Peyer's patch (tissue), 4 donors: ENCODE measurements at regions not wholly inside any gene's neighbourhood (a gene's known extent, or its start where the extent isn't known, plus 50 kb on each side); places are given as distances from the start of the nearest gene placed in this dataset.

Experiments used
- DNase-seq, 3 donors: peaks; one replicate each; pipeline ENCODE4 v3.0.0-alpha.2; 2017 to 2019
- H3K27ac ChIP-seq, 4 donors: fragments of 200-600 bp; sonication (generic); one replicate each; pipeline ENCODE4 v1.5.1; 2016 to 2019
- H3K27me3 ChIP-seq, 2 donors: fragments of 200-600 bp; sonication (generic); one replicate each; pipeline ENCODE4 v1.5.1; 2019
- H3K36me3 ChIP-seq, 3 donors: fragments of 200-600 bp; sonication (generic); one replicate each; pipeline ENCODE4 v1.5.1; 2016 to 2019
- H3K4me1 ChIP-seq, 4 donors: fragments of 200-600 bp; sonication (generic); one replicate each; pipeline ENCODE4 v1.5.1; 2016 to 2019
- H3K4me3 ChIP-seq, 4 donors: fragments of 200-600 bp; sonication (generic); 1 replicate in 3 of 4; 2 replicates in 1 of 4; pipeline ENCODE4 v1.5.1; 2016 to 2019; ENCODE audit warnings: mild to moderate bottlenecking in 1 of 4
- H3K9me3 ChIP-seq, 4 donors: fragments of 200-600 bp; sonication (generic); one replicate each; pipeline ENCODE4 v1.5.1; 2016 to 2019; ENCODE audit warnings: mild to moderate bottlenecking in 1 of 4
- POLR2A ChIP-seq, 2 donors: fragments of 450-650 bp; IDR thresholded peaks; one replicate each; pipeline ENCODE4 v1.5.1; 2017; ENCODE audit warnings: antibody characterized with exemption in 2 of 2, mild to moderate bottlenecking in 2 of 2, moderate library complexity in 2 of 2
- TF ChIP-seq, protein P1 (sequence below), 6 experiments: fragments of 450-650 bp in 4 of 6; fragments of 200-600 bp in 2 of 6; sonication (generic) in 1 of 6; IDR thresholded peaks; one replicate each; pipeline ENCODE4 v1.5.1; 2017 to 2019; ENCODE audit warnings: antibody characterized with exemption in 6 of 6, mild to moderate bottlenecking in 3 of 6, moderate library complexity in 1 of 6

DNA sequence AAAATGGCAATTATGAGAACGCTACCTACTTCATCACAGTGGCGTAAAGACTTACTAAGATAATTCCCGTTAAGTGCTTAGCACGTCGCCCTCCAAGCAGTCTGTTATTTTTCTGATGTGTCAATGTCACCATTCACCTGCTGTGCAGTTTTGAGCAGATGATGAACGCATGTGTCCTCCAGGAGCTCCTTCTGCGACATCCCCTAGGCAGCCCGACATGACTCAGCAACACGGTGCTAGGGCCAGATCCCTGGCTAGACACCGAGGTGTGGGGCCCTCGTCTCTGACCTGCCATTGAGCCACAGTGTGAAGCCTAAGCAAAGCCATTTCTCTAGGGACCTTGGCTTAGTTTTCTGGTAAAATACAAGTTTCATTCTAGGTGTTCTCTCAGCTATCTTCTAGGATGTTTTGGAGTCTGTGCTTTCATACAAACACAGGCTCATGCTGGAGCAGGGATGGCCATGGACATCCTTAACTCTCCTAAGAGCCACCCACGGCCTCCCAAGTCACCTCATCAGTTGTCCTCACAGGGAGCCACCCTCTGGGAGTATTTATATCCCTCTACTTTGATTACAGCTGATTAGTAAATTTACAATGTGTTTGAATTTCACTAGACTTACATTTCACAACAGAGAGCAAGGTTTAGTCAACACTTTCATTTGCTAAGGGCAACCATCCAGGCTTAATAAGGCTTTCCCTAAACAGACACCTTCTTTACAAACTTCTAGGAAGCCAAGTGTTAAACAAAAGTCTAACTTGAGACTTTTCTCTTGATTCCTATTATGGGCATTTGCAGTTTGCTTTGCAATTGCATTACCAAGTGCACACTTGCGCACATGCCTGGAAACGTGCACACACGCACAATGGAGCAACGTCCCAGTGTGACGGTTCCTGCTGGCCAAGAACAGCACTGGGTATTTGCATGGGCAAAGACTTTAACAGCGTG, 376.8 kb upstream of the ID2 start:
- Histone ChIP-seq H3K36me3 (no peaks in the 10 kb centered on the region), H3K4me3 (no peak overlapping the region), H3K4me1 (peaks cover 0 to 15% (median 6%) of the 10 kb centered on the region in 4 donors), H3K27me3 (no peaks in the 10 kb centered on the region), H3K9me3 (no peaks in the 10 kb centered on the region), H3K27ac (no peak overlapping the region)
- no peak for DNase-seq
- TF ChIP-seq POLR2A (IDR thresholded peaks at IDR 0.05) = no peak
- TF ChIP-seq, protein P1, sequence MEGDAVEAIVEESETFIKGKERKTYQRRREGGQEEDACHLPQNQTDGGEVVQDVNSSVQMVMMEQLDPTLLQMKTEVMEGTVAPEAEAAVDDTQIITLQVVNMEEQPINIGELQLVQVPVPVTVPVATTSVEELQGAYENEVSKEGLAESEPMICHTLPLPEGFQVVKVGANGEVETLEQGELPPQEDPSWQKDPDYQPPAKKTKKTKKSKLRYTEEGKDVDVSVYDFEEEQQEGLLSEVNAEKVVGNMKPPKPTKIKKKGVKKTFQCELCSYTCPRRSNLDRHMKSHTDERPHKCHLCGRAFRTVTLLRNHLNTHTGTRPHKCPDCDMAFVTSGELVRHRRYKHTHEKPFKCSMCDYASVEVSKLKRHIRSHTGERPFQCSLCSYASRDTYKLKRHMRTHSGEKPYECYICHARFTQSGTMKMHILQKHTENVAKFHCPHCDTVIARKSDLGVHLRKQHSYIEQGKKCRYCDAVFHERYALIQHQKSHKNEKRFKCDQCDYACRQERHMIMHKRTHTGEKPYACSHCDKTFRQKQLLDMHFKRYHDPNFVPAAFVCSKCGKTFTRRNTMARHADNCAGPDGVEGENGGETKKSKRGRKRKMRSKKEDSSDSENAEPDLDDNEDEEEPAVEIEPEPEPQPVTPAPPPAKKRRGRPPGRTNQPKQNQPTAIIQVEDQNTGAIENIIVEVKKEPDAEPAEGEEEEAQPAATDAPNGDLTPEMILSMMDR (IDR thresholded peaks at IDR 0.05) = no peak

DNA sequence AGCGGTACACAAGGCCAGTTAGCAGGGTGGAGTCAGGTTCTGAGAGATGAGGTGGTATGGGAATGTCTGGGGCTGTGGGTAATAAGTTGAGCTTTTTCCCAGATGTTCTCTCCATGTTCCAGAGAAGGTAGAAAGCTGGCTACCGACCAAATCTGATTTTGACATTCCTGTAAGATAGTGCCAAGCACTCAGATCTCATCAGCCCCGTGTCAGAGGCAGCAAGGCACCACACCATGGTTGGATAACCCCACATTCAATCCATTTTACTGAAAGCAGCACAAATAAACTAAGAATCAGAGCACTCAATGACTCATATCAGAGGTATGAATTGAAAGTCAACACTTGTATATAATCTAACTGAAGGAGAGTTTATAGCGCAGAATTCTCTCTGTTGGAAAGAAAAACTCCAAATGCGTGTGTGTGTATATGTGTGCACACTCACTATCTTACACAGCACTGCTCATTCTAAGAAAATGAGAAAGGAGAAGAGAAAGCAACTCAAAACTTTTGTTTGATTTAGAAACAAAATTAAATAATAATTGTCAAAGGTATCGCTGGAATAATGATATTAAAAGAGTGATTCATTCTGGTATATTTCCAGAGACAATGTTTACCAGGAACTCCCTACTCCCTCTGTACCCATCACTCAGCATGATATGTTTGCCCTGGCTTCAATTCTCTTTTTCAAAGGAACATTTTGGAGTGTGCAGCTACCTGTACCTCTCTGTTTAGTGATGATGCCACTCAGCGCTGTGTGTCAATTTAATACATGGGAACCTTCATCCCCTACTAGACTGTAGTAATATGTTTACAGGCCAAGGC, 375.1 kb upstream of the ID2 start:
- H3K27ac ChIP-seq = no peak overlapping the region
- H3K4me1 ChIP-seq = peaks cover 0 to 14% (median 6%) of the 10 kb centered on the region in 4 donors
- H3K27me3 ChIP-seq = no peaks in the 10 kb centered on the region
- H3K36me3 ChIP-seq = no peaks in the 10 kb centered on the region
- no peaks in the 10 kb centered on the region for H3K9me3 ChIP-seq
- no peak for DNase-seq
- TF ChIP-seq POLR2A (IDR thresholded peaks at IDR 0.05) = no peak
- TF ChIP-seq, protein P1 (IDR thresholded peaks at IDR 0.05) = no peak
- no peak overlapping the region for H3K4me3 ChIP-seq

DNA sequence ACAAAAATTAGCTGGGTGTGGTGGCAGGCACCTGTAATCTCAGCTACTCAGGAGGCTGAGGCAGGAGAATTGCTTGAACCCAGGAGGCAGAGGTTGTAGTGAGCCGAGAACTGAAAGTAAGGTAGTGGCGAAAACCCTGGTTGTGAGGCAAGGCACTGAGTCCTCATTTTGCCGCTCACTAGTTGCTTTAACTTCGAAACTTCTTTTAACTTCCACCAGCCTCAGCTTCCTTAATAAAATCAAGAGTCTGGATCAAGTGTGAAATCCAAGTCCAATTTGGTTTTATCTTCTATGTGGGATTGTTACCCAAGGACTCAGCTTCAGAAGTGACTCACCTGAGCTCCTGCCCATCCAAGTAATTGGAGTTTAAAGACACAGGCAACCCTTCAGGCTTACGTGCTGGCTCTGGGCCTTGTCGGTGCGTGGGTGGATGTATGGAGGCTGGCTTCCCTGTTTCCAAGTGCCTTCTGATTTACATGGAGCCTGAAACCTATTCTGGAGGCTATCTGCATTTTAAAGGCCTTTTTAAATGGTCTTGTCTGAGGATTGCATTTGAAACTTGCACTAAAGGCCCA, 374.2 kb upstream of the ID2 start:
- Histone ChIP-seq H3K9me3 (no peaks in the 10 kb centered on the region), H3K4me3 (no peak overlapping the region), H3K4me1 (peaks cover 0 to 10% (median 6%) of the 10 kb centered on the region in 4 donors), H3K27me3 (no peaks in the 10 kb centered on the region), H3K36me3 (no peaks in the 10 kb centered on the region), H3K27ac (no peak overlapping the region)
- no peak for TF ChIP-seq POLR2A (IDR thresholded peaks at IDR 0.05)
- TF ChIP-seq, protein P1 (IDR thresholded peaks at IDR 0.05) = no peak
- DNase-seq = no peak

DNA sequence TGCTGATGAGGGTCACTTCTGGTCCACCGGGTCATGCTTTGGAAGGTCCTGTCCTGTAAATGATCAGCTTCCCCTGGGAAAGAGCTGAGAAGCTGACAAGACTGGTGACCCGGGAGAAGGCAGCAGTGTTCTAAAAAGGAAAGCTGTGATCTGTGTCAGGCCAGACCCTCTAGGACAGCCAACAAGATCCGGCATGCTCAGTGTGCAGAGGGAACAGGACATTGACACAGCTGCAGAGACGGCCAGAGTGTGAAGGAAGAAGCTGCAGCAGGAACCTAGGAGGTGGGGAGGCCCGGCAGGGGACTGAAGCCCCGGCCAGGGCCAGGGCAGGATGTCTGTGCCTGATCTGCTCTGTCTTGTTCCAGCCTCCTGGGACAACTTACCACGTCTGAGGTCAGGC, 372.7 kb upstream of the ID2 start:
- no peaks in the 10 kb centered on the region for H3K36me3 ChIP-seq
- DNase-seq = no peak

More for the DNA sequence above, 372.7 kb upstream of the ID2 start:
- Histone ChIP-seq H3K27me3 (no peaks in the 10 kb centered on the region), H3K4me1 (peaks cover 0 to 12% (median 2%) of the 10 kb centered on the region in 4 donors), H3K27ac (no peak overlapping the region), H3K9me3 (no peaks in the 10 kb centered on the region), H3K4me3 (no peak overlapping the region)
- TF ChIP-seq, protein P1 (IDR thresholded peaks at IDR 0.05) = no peak
- TF ChIP-seq POLR2A (IDR thresholded peaks at IDR 0.05) = no peak
